Left ventricle myocardium superior (tissue), 1 donor: ENCODE measurements at regions not wholly inside any gene's neighbourhood (a gene's known extent, or its start where the extent isn't known, plus 50 kb on each side); places are given as distances from the start of the nearest gene placed in this dataset.

Experiments used
- ATAC-seq: fragments of 200-7000 bp; cut with Tn5 transposase; one replicate; pipeline ENCODE4 v1.9.1; 2020; ENCODE audit warnings: mild to moderate bottlenecking, moderate library complexity
- DNase-seq: peaks from one replicate; pipeline ENCODE4 v3.0.0-alpha.2; 2020
- intact Hi-C: fragments of 100-400 bp; cut with micrococcal nuclease; formaldehyde crosslinking; loops from one replicate; pipeline ENCODE4 v1.11.0; 2022
- donor health status: DM: no; HTN: yes; CAD: no; lungs with severe emphysema.

DNA sequence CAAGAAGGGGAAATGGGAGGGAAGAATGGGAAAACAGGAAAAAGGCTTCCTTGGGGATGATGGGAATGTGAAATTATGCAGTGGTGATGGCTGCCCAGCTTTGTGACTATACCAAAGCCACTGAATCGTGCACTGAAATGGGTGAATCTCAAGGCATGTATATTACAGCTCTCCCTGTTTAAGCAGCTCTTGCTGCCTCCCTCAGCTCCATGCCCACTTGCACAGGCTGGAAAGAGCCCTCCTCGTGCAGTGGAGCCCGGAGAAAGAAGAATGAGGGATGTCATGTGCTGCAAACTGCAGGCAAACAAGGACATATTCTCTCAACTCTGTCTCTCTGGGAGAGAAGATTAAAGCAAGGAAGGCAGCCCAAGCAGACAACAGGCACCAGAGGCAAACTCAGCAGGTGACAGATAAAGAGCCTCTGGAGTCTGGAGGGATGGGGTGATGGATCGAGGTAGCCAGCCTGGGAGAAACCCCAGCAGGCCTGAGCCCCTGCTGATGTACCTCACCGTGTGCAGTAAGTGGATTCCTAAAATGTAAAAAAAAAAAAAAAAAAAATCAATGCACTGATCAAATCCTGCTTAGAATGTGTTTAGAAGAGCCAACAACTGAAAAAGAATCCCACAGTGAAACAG is 62.4 kb upstream of the SLC66A3 start:
- intact Hi-C loops: no loop called here
- DNase-seq (no peak), ATAC-seq (no peak)

DNA sequence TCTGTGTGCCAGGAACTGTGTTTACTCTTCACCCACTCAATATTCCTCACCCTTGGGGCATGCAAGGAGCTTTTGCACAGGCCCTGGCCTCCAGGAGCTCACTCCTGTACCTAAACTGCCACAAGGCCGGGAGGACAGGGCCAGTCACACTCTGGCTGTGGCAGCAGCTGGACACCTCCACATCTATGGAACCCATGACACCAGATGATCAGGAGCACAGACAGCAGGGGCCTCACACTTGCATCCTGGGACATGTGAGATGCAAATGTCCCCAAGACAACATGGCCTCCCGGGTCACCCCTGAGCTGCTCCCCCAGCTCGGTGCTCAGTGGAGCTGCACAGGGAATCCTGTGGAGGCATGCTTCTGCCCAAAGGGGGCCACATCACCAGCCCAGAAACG is 61.8 kb upstream of the SLC66A3 start:
- ATAC-seq (no peak), DNase-seq (no peak)
- intact Hi-C loops: no loop called here

- ATAC-seq (no peak), DNase-seq (no peak)
- intact Hi-C loops: no loop called here
Observed at GRCh38 chr2:11094021-11094810, 61.1 kb upstream of the SLC66A3 start.

- ATAC-seq (no peak), DNase-seq (no peak)
- intact Hi-C loops: no loop called here
Observed at GRCh38 chr2:11096591-11096990, 58.7 kb upstream of the SLC66A3 start.

DNA sequence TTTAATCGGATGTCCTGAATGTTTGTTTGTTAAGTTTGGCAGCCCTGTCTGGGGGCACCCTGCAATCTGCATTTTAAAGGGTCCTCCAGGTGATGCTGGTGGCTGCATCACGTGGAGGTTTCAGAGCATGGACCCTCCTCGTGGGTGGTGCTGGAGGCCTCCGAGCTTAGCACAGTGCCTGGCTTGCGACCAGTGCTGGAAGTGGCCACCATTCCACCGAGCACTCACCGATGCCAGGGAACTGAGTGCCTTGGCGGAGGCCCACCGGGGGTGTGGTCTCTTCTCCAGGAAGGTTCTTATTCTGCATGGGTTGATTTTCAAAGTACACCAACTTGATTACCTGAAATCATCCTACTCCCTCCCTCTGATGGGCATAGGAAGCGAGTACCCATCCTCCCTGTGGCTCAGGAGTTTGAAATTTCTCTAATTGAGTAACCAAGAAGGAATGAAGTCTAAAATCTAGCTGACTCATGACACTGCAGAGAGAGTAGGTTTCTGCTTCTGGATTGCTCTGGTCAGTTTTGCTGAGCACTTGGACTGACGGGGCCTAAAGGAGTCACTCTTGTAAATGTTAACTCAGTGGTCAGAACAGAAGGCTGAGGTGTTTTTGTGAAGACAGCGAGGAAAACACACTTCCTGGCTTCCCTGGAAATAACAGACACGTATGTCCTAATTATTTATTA is 58.1 kb upstream of the SLC66A3 start:
- peak; percentile 76 for ATAC-seq
- intact Hi-C loops: no loop called here

GRCh38 chr2:11097854-11098387 is 57.3 kb upstream of the SLC66A3 start:
- DNase-seq (no peak), ATAC-seq (no peak)
- intact Hi-C loops: no loop called here

More for the DNA sequence above, 58.1 kb upstream of the SLC66A3 start:
- DNase-seq: peak; percentile 72

GRCh38 chr2:11099122-11100065 is 55.9 kb upstream of the SLC66A3 start:
- intact Hi-C loops: no loop called here
- DNase-seq: no peak
- ATAC-seq: no peak

- no peak for ATAC-seq
- no peak for DNase-seq
- intact Hi-C loops: no loop called here
Observed at GRCh38 chr2:11100130-11100529, 55.1 kb upstream of the SLC66A3 start.

- intact Hi-C loops: no loop called here
- no peak for ATAC-seq
- no peak for DNase-seq
Observed at GRCh38 chr2:11100976-11101375, 54.3 kb upstream of the SLC66A3 start.

DNA sequence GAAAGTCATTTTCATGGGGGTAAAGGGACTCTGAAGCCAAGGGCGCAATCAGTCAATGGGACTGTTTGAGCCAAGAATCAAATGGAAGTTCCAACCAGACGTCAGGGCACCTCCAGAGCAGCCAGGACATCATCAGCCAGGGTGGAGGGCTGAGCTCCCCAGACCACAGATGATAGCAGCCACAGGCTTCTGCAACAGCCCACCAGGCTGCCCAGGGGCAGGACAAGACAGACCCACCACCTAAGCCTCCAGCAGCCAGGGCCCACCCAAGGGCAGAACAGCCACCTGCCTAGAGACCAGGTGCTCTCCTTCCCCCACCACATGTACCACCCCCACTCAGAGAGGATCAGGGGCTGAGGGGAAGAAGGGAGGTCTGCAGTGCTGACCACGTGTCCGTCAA is 53.8 kb upstream of the SLC66A3 start:
- ATAC-seq (no peak), DNase-seq (no peak)
- intact Hi-C loops: no loop called here

DNA sequence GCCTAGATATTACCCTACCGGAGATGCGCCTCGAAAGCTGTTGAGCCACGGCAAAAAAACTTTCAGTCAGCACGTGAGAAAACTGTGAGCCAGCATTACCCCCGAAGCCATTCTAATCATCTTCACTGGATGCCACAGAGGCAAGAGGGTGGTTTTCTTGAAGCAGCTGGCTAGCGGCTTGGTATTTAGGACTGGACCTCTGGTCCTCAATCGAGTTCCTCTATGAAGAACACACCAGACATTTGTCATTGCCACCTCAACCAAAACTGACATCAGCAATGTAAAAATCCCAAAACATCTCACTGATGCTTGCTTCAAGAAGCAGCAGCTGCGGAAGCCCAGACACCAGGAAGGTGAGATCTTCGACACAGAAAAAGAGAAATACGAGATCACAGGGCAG is 52.8 kb upstream of the SLC66A3 start:
- no peak for ATAC-seq
- DNase-seq: no peak
- intact Hi-C loops: no loop called here

DNA sequence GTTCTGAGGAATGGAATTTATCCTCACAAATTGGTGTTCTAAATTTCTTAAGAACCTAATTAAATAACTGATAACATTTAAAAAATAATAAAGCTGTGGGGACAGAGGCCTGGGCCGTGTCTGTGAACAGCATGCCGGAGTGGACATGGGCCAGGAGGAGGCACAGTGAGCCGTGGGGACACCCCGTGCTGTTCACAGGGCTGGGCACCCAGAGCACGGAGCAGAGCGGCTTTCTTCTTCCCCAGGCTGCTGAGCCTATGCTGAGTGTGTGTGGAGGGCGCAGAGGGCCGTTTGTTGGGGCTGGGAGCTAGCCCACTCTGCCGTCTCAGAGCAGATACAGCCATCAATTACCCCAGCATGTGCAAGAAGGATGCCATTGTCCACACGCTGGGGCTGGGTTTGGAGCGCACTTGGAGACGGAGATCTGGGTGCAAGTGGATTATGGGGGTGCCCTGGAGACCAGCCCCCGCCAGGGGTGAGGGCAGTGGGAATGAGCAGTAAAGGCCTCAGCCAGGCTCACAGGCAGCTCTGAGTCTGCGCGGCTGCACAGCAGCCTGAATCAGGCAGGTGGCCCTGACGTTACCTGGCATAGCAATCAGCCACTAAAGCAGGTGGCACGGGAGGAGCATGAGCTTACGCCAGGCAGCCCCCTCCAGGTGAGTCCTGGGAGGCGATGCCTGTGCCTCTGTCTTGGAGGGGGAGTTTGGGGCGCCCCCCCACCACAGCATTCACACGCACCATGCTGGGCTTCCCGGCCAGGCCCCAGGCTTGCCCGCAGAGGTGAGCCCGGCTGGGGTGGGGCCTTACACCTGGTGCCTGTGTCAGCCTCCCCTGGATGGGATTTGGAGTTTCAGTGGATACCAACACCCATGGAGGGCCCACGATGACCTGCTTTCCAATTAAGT is 52.1 kb upstream of the SLC66A3 start:
- ATAC-seq (no peak), DNase-seq (no peak)
- intact Hi-C loops: no loop called here

DNA sequence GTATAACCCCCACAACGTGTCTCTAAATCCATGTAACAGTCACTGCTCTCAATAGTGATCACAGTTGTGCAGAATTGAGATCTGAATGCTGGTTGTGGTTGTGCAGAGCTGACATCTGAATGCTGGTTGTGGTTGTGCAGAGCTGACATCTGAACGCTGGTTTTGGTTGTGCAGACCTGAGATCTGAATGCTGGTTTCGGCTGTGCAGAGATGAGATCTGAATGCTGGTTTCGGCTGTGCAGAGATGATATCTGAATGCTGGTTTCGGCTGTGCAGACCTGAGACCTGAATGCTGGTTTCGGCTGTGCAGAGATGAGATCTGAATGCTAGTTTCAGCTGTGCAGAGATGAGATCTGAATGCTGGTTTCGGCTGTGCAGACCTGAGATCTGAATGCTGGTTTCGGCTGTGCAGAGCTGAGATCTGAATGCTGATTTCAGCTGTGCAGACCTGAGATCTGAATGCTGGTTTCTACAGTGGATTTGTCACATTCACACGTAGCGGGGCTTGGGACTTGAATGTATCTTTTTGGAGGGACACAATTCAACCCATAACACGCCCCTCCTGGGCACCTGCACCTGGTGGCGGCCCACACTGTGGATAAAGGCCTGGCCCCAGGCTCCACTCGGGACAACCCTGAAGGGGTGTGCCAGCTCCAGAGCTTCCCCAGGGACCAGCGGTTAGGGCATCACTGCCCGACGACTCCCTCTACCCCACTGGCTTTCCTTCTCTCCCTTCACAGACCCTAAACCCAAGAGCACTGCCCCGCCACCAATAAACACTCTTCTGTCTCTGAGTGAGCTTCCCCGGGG is 51.1 kb upstream of the SLC66A3 start:
- DNase-seq: no peak
- no peak for ATAC-seq
- intact Hi-C loops: no loop called here

GRCh38 chr2:11104794-11105660 is 50.2 kb upstream of the SLC66A3 start:
- intact Hi-C loops: no loop called here
- DNase-seq (no peak), ATAC-seq (no peak)
